RWPE2 (cell line): ENCODE measurements at regions not wholly inside any gene's neighbourhood (a gene's known extent, or its start where the extent isn't known, plus 50 kb on each side); places are given as distances from the start of the nearest gene placed in this dataset.

Experiments used
- ATAC-seq: fragments of 200-7000 bp; cut with Tn5 transposase; 3 replicates; pipeline ENCODE4 v1.9.1; 2021; ENCODE audit warnings: low read depth
- DNase-seq: peaks from one replicate; pipeline ENCODE4 v3.0.0-alpha.2; 2020; ENCODE audit warnings: low spot score
- H3K27ac ChIP-seq: fragments of 450-650 bp; 2 replicates; pipeline ENCODE4 v1.5.1; 2017; ENCODE audit warnings: mild to moderate bottlenecking; ENCODE audit not compliant: poor library complexity, severe bottlenecking
- H3K27me3 ChIP-seq: fragments of 250-450 bp; sonication (Bioruptor Pico); 2 replicates; pipeline ENCODE4 v1.5.1; 2021; ENCODE audit warnings: mild to moderate bottlenecking, moderate library complexity; ENCODE audit not compliant: insufficient read depth, poor library complexity, severe bottlenecking
- H3K36me3 ChIP-seq: fragments of 250-450 bp; sonication (Bioruptor Pico); 2 replicates; pipeline ENCODE4 v1.5.1; 2020; ENCODE audit warnings: low read depth, mild to moderate bottlenecking, moderate library complexity
- H3K4me1 ChIP-seq: fragments of 250-450 bp; sonication (Bioruptor Pico); 2 replicates; pipeline ENCODE4 v1.5.1; 2021; ENCODE audit warnings: mild to moderate bottlenecking, moderate library complexity; ENCODE audit not compliant: insufficient read depth, poor library complexity, severe bottlenecking
- H3K4me3 ChIP-seq: fragments of 250-450 bp; sonication (Bioruptor Pico); 2 replicates; pipeline ENCODE4 v1.5.1; 2021; ENCODE audit warnings: mild to moderate bottlenecking, moderate library complexity; ENCODE audit not compliant: severe bottlenecking
- H3K9me3 ChIP-seq: fragments of 250-450 bp; sonication (Bioruptor Pico); 2 replicates; pipeline ENCODE4 v1.5.1; 2021; ENCODE audit warnings: mild to moderate bottlenecking, moderate library complexity; ENCODE audit not compliant: severe bottlenecking
- TF ChIP-seq, protein P1 (sequence below): fragments of 450-650 bp; IDR thresholded peaks from one replicate; pipeline ENCODE4 v1.5.1; 2017; ENCODE audit warnings: mild to moderate bottlenecking, moderate library complexity; ENCODE audit not compliant: poor library complexity, severe bottlenecking

DNA sequence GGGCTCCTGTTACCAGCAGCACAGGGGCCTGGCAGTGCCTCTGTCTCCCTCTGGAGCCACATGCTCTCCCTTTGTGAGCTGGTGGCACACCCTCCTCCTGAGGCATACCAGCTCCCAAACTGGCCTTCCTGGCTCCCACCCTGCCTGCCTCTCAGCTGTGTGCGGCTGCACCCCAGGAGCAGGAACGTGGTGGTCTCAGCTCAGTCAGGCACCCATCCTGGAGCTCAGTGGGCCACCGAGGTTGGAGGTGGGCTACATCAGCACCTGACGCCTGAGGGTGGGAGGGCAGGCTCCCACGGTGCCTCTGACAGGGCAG lies 85.9 kb upstream of the NKX1-1 start:
- Histone ChIP-seq H3K36me3 (no peaks in the 10 kb centered on the region), H3K27ac (no peak overlapping the region), H3K4me1 (no peaks in the 10 kb centered on the region), H3K9me3 (no peaks in the 10 kb centered on the region), H3K27me3 (peaks cover 62% of the 10 kb centered on the region), H3K4me3 (no peak overlapping the region)
- no peak for DNase-seq
- TF ChIP-seq, protein P1, sequence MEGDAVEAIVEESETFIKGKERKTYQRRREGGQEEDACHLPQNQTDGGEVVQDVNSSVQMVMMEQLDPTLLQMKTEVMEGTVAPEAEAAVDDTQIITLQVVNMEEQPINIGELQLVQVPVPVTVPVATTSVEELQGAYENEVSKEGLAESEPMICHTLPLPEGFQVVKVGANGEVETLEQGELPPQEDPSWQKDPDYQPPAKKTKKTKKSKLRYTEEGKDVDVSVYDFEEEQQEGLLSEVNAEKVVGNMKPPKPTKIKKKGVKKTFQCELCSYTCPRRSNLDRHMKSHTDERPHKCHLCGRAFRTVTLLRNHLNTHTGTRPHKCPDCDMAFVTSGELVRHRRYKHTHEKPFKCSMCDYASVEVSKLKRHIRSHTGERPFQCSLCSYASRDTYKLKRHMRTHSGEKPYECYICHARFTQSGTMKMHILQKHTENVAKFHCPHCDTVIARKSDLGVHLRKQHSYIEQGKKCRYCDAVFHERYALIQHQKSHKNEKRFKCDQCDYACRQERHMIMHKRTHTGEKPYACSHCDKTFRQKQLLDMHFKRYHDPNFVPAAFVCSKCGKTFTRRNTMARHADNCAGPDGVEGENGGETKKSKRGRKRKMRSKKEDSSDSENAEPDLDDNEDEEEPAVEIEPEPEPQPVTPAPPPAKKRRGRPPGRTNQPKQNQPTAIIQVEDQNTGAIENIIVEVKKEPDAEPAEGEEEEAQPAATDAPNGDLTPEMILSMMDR: no peak
- ATAC-seq: no peak

DNA sequence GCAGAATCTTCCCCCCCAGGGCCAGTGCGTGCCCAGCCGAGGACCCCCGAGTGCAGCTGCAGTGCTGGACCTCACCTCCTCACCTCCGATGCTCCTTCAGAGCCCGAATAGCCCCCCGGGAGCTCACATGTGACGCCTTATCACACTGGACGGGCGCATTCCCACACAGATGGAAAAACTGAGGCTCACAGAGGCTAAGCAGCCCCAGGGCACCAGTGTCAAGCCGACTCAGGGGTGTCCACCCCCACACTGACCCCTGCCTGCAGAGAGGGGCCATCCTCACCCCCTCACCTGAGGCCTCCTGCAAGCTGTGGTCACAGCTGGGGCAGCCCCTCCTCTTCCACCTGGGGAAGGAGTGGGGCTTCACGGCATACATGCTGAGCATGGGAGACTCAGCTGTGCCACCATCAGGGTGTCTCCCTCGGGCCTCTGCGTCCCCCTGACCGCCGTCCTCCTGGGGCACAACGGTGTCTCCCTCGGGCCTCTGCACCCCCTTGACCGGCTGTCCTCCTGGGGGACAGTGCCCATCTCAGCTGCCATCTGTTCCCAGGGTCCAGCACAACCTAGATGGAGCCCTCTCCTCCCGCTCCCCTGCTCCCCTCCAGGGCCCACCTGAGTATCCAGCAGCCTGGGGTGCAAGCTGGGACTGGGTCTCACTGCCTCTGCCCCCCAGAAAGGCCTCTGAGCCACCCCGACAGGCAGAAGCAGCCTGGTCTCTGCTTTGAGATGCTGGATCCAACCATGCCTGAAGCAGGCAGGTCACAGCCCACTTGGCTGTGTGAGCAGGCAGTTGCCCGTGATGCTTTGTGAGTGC lies 85.3 kb upstream of the NKX1-1 start:
- DNase-seq (peak; percentile 53), ATAC-seq (no peak)
- no peaks in the 10 kb centered on the region for H3K36me3 ChIP-seq
- no peaks in the 10 kb centered on the region for H3K9me3 ChIP-seq
- H3K27ac ChIP-seq: no peak overlapping the region
- TF ChIP-seq, protein P1: no peak
- H3K4me3 ChIP-seq: no peak overlapping the region
- H3K4me1 ChIP-seq: no peaks in the 10 kb centered on the region
- H3K27me3 ChIP-seq: peaks cover 62% of the 10 kb centered on the region

DNA sequence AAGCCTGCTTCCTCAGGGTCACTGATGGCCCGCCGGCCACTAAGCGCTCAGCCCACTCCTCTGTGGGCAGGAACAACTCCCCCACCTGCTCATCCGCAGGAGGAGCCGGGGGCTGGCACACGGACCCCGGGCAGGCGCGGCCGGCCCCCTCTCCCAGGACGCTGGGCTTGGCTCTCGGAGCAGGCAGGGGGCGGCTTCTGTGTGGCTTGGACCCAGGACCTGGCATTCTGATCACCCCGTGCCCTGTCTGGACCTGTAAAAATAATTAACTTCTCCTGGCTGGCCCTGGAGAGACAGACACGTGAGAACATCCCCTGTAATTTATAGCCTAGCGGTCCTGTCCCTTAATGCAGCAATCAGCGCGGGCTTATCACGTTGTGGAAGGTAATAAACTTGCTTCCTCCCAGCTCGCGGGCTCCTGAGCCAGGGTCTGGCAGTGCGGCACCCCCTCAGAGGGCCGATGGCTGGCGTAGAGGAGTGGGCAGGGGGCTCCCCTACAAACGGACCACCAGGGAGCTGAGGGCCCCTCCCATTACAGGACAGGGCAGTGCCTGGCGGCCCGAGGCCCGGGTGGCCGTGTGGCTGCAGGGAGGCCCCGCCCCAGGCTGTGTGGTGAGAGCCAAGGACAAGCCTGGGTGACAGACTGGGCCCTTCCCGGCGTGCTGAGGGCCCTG lies 84.5 kb upstream of the NKX1-1 start:
- TF ChIP-seq, protein P1: no peak
- no peaks in the 10 kb centered on the region for H3K4me1 ChIP-seq
- no peak overlapping the region for H3K27ac ChIP-seq
- H3K9me3 ChIP-seq: peaks cover 3% of the 10 kb centered on the region
- H3K4me3 ChIP-seq: no peak overlapping the region
- DNase-seq: no peak
- peak; percentile 22; the same call in 1 of the 3 replicates for ATAC-seq
- no peaks in the 10 kb centered on the region for H3K36me3 ChIP-seq
- H3K27me3 ChIP-seq: peaks cover 62% of the 10 kb centered on the region

DNA sequence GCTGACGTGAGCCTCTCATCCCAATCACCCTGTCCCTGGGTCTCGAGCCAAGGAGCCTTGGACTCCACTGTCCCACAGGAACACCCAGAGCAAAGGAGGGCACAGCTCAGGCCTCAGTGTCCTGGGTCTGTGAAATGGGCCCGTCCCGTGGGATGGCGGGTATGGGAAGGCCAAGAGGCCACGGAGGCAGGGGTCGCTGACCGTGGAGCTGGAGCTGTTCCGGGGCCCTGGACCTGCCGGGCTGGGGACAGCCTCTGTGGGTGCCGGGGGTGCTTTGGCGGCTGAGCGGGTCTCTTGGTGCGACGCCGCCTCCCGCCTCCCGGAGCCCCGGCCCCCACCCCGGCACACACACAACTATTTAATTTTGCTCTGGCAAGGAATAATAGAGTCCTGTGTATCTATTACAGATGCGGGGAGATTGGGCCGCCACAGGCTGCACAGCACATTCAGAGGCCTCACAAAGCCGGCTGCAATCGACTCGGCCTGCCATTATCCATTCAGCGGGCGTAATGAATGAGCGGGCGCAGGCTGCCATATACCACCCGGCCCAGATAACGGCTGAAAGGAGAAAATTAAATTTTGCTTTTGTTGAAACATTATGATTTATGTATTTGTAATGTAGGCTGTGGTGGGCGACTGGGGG lies 83.9 kb upstream of the NKX1-1 start:
- Histone ChIP-seq H3K4me1 (no peaks in the 10 kb centered on the region), H3K27me3 (peaks cover 61% of the 10 kb centered on the region)
- no peak for ATAC-seq

More for the DNA sequence above, 83.9 kb upstream of the NKX1-1 start:
- H3K4me3 ChIP-seq: no peak overlapping the region
- TF ChIP-seq, protein P1: no peak
- no peak overlapping the region for H3K27ac ChIP-seq
- DNase-seq: no peak
- H3K9me3 ChIP-seq: peaks cover 8% of the 10 kb centered on the region
- no peaks in the 10 kb centered on the region for H3K36me3 ChIP-seq
